Liver (tissue), 8 donors: ENCODE measurements at regions not wholly inside any gene's neighbourhood (a gene's known extent, or its start where the extent isn't known, plus 50 kb on each side); places are given as distances from the start of the nearest gene placed in this dataset.

ENCODE experiments used
- DNase-seq: peaks from one replicate; pipeline ENCODE4 v3.0.0-alpha.2; 2017; ENCODE audit warnings: low spot score
- H3K27ac ChIP-seq, 2 donors: one replicate each; pipeline ENCODE4 v1.7.0; 2013; ENCODE audit warnings: inconsistent platforms in 2 of 2, low read length in 2 of 2, control low read depth in 1 of 2, low read depth in 1 of 2, mild to moderate bottlenecking in 1 of 2
- H3K27me3 ChIP-seq, 4 donors: one replicate each; pipeline versions ENCODE4 v1.6.1 to v1.7.0; 2013; ENCODE audit warnings: low read length in 3 of 4, inconsistent platforms in 1 of 4, mild to moderate bottlenecking in 1 of 4, moderate library complexity in 1 of 4; ENCODE audit not compliant: control insufficient read depth in 4 of 4, insufficient read depth in 4 of 4
- H3K36me3 ChIP-seq, 4 donors: one replicate each; pipeline versions ENCODE4 v1.6.1 to v1.7.0; 2013; ENCODE audit warnings: low read length in 3 of 4, mild to moderate bottlenecking in 3 of 4, low read depth in 1 of 4, moderate library complexity in 1 of 4; ENCODE audit not compliant: control insufficient read depth in 4 of 4, insufficient read depth in 3 of 4
- H3K4me1 ChIP-seq, 4 donors: one replicate each; pipeline versions ENCODE4 v1.6.1 to v1.7.0; 2013; ENCODE audit warnings: low read length in 3 of 4, mild to moderate bottlenecking in 3 of 4, moderate library complexity in 1 of 4; ENCODE audit not compliant: control insufficient read depth in 4 of 4, insufficient read depth in 4 of 4
- H3K4me3 ChIP-seq, 3 donors: one replicate each; pipeline versions ENCODE4 v1.6.1 to v1.7.0; 2013; ENCODE audit warnings: low read length in 3 of 3, control low read depth in 1 of 3, low read depth in 1 of 3, mild to moderate bottlenecking in 1 of 3
- H3K9ac ChIP-seq, 2 donors: one replicate each; pipeline ENCODE4 v1.7.0; 2013; ENCODE audit warnings: low read length in 2 of 2, mild to moderate bottlenecking in 2 of 2, moderate library complexity in 2 of 2, control low read depth in 1 of 2, low read depth in 1 of 2
- H3K9me3 ChIP-seq, 4 donors: one replicate each; pipeline versions ENCODE4 v1.6.1 to v1.7.0; 2013; ENCODE audit warnings: low read length in 3 of 4; ENCODE audit not compliant: control insufficient read depth in 4 of 4
- EGR1 ChIP-seq, 2 donors: IDR thresholded peaks; 2 replicates each; pipeline ENCODE4 v1.6.1; 2016 to 2018; ENCODE audit warnings: antibody characterized with exemption in 2 of 2, low read depth in 2 of 2
- FOXA1 ChIP-seq: IDR thresholded peaks from 2 replicates; pipeline ENCODE4 v1.6.1; 2016; ENCODE audit warnings: antibody characterized with exemption
- FOXA2 ChIP-seq: IDR thresholded peaks from 2 replicates; pipeline ENCODE4 v1.6.1; 2016; ENCODE audit warnings: antibody characterized with exemption
- GABPA ChIP-seq, 2 donors: IDR thresholded peaks in 1 of 2; conservative IDR thresholded peaks in 1 of 2; 2 replicates each; pipeline ENCODE4 v1.6.1; 2016; ENCODE audit warnings: antibody characterized with exemption in 2 of 2, mild to moderate bottlenecking in 1 of 2, moderate library complexity in 1 of 2
- HNF4A ChIP-seq, 2 donors: conservative IDR thresholded peaks; 2 replicates each; pipeline ENCODE4 v1.6.1; 2016; ENCODE audit warnings: antibody characterized with exemption in 2 of 2, mild to moderate bottlenecking in 2 of 2
- HNF4G ChIP-seq: IDR thresholded peaks from 2 replicates; pipeline ENCODE4 v1.6.1; 2016; ENCODE audit warnings: antibody characterized with exemption
- JUND ChIP-seq, 2 donors: IDR thresholded peaks; 2 replicates each; pipeline ENCODE4 v1.6.1; 2016; ENCODE audit warnings: antibody characterized with exemption in 2 of 2
- NR2F2 ChIP-seq: IDR thresholded peaks from 2 replicates; pipeline ENCODE4 v1.6.1; 2016; ENCODE audit warnings: antibody characterized with exemption
- RAD21 ChIP-seq, 2 donors: IDR thresholded peaks; 2 replicates each; pipeline ENCODE4 v1.6.1; 2016; ENCODE audit warnings: antibody characterized with exemption in 2 of 2, mild to moderate bottlenecking in 2 of 2
- RXRA ChIP-seq, 2 donors: IDR thresholded peaks; 2 replicates each; pipeline ENCODE4 v1.6.1; 2017 to 2018; ENCODE audit warnings: antibody characterized with exemption in 2 of 2, mild to moderate bottlenecking in 1 of 2
- SP1 ChIP-seq: IDR thresholded peaks from 2 replicates; pipeline ENCODE4 v1.6.1; 2018; ENCODE audit warnings: antibody characterized with exemption, mild to moderate bottlenecking
- TAF1 ChIP-seq: conservative IDR thresholded peaks from 2 replicates; pipeline ENCODE4 v1.6.1; 2016; ENCODE audit warnings: antibody characterized with exemption, mild to moderate bottlenecking
- YY1 ChIP-seq: IDR thresholded peaks from 2 replicates; pipeline ENCODE4 v1.6.1; 2016; ENCODE audit warnings: antibody characterized with exemption, mild to moderate bottlenecking
- WGBS: extraction: QIAGEN DNeasy Blood & Tissue Kit; methylation state at CpG from one replicate; pipeline ENCODE4 v1.1.7; 2013; 5-methylcytosine and 5-hydroxymethylcytosine counted together
- TF ChIP-seq, protein P1 (sequence below): fragments of 150-350 bp; IDR thresholded peaks from 2 replicates; pipeline ENCODE4 v1.5.1; 2017; ENCODE audit warnings: improper control_type of control experiment, low read depth, low read length; ENCODE audit not compliant: missing input control
- TF ChIP-seq, protein P2 (sequence below): IDR thresholded peaks from 2 replicates; pipeline ENCODE4 v1.6.1; 2016; ENCODE audit warnings: antibody characterized with exemption
- TF ChIP-seq, protein P3 (sequence below): IDR thresholded peaks from 2 replicates; pipeline ENCODE4 v1.6.1; 2016; ENCODE audit warnings: antibody characterized with exemption
- TF ChIP-seq, protein P4 (sequence below): IDR thresholded peaks from 2 replicates; pipeline ENCODE4 v1.6.1; 2016; ENCODE audit warnings: antibody characterized with exemption
- TF ChIP-seq, protein P5 (sequence below): IDR thresholded peaks from 2 replicates; pipeline ENCODE4 v1.6.1; 2016; ENCODE audit warnings: antibody characterized with exemption, mild to moderate bottlenecking
- donor health status: healthy.
- donor health status: healthy.
- donor health status: healthy.
- donor health status: healthy.
- donor health status: healthy.

DNA sequence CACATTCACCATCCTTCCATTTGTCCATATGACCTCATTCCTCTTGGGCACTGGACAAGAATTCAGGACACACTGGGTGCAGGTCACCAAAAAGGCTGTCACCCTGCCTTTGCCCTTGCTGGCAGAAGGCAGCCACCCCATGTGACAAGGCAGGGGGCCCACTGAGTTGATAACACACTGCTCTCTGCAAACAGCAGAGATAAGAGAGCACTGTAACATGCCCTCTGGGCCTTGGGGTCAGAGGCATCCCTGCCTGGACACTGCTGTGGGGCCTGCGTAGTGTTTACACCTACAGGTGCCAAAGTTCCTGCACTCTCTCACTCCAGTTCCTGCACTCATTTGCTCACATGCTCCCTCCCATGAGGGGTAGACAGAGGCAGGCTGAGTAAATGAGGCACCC is 344.7 kb upstream of the TCF4 start:
- no peaks in the 10 kb centered on the region for H3K36me3 ChIP-seq
- no peaks in the 10 kb centered on the region for H3K4me1 ChIP-seq
- H3K9me3 ChIP-seq, result no peaks in the 10 kb centered on the region
- no peak overlapping the region for H3K27ac ChIP-seq
- TF ChIP-seq, protein P1, sequence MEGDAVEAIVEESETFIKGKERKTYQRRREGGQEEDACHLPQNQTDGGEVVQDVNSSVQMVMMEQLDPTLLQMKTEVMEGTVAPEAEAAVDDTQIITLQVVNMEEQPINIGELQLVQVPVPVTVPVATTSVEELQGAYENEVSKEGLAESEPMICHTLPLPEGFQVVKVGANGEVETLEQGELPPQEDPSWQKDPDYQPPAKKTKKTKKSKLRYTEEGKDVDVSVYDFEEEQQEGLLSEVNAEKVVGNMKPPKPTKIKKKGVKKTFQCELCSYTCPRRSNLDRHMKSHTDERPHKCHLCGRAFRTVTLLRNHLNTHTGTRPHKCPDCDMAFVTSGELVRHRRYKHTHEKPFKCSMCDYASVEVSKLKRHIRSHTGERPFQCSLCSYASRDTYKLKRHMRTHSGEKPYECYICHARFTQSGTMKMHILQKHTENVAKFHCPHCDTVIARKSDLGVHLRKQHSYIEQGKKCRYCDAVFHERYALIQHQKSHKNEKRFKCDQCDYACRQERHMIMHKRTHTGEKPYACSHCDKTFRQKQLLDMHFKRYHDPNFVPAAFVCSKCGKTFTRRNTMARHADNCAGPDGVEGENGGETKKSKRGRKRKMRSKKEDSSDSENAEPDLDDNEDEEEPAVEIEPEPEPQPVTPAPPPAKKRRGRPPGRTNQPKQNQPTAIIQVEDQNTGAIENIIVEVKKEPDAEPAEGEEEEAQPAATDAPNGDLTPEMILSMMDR, result no peak
- TF ChIP-seq HNF4A (conservative IDR thresholded peaks at IDR 0.05) (peak; percentile 39 to 67), RXRA (IDR thresholded peaks at IDR 0.05) (peak; percentile 61 to 82)
- DNase-seq, result peak; percentile 43
- 38% methylated on average over 1 of the region's 1 CpG for WGBS
- no peaks in the 10 kb centered on the region for H3K27me3 ChIP-seq
- no peak overlapping the region for H3K4me3 ChIP-seq
- no peak overlapping the region for H3K9ac ChIP-seq

DNA sequence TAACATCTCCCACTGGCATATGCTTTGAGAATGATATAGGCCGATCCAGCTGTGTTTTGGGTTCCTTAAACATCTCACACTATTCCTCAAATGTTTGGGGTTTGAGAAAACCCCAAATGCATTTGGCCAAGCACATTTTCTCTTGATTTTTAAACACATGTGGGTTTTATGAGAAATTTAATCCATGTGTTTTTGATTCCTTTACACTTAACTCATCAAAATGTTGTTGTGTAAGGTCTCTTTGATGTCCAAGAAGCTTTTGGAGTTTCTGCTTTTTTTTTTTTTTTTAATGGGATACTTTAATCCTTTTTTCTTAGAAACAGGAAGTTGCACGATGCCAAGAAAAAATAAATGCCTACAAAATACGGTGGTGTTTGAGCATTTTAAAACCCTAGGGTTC is 339.8 kb upstream of the TCF4 start:
- 72% methylated on average over 3 of the region's 3 CpGs for WGBS
- Histone ChIP-seq H3K4me3 (no peak overlapping the region), H3K9ac (no peak overlapping the region), H3K9me3 (no peaks in the 10 kb centered on the region), H3K27ac (no peak overlapping the region), H3K27me3 (no peaks in the 10 kb centered on the region), H3K36me3 (no peaks in the 10 kb centered on the region), H3K4me1 (no peaks in the 10 kb centered on the region)
- no peak for DNase-seq
- TF ChIP-seq GABPA (IDR thresholded peaks at IDR 0.05 in 1 of 2, conservative IDR thresholded peaks at IDR 0.05 in 1 of 2) (no peak), RXRA (IDR thresholded peaks at IDR 0.05) (no peak), RAD21 (IDR thresholded peaks at IDR 0.05) (no peak), EGR1 (IDR thresholded peaks at IDR 0.05; ENCODE audit: low read depth in 2 of 2) (no peak), FOXA1 (no peak), TAF1 (no peak)
- TF ChIP-seq, protein P2, sequence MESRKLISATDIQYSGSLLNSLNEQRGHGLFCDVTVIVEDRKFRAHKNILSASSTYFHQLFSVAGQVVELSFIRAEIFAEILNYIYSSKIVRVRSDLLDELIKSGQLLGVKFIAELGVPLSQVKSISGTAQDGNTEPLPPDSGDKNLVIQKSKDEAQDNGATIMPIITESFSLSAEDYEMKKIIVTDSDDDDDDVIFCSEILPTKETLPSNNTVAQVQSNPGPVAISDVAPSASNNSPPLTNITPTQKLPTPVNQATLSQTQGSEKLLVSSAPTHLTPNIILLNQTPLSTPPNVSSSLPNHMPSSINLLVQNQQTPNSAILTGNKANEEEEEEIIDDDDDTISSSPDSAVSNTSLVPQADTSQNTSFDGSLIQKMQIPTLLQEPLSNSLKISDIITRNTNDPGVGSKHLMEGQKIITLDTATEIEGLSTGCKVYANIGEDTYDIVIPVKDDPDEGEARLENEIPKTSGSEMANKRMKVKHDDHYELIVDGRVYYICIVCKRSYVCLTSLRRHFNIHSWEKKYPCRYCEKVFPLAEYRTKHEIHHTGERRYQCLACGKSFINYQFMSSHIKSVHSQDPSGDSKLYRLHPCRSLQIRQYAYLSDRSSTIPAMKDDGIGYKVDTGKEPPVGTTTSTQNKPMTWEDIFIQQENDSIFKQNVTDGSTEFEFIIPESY, result no peak

DNA sequence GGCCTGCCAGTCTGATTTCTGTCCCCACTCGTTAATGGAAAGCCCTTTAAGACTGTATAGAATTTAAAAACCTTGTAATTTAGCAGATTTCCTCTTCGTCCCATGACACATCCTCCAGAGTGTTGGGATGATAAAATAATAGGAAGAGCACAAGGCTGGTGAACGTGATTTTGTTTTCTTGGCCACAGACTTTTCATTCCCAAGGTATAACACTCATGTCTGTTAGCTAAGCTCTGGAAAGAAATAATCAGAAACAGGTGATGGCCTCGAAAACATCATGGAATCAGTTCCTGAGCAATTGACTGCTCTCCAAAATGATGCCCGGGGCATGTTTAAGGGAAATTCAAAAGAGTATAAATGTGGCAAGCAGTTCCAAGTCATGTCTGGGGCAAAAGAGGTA is 337.8 kb upstream of the TCF4 start:
- Histone ChIP-seq H3K27me3 (no peaks in the 10 kb centered on the region), H3K9me3 (no peaks in the 10 kb centered on the region), H3K4me1 (no peaks in the 10 kb centered on the region), H3K4me3 (no peak overlapping the region), H3K9ac (no peak overlapping the region), H3K27ac (no peak overlapping the region), H3K36me3 (no peaks in the 10 kb centered on the region)
- 80% methylated on average over 5 of the region's 5 CpGs for WGBS
- no peak for DNase-seq
- TF ChIP-seq RAD21 (IDR thresholded peaks at IDR 0.05), result no peak
- TF ChIP-seq, protein P3, sequence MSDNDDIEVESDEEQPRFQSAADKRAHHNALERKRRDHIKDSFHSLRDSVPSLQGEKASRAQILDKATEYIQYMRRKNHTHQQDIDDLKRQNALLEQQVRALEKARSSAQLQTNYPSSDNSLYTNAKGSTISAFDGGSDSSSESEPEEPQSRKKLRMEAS, result no peak
- no peak for TF ChIP-seq JUND (IDR thresholded peaks at IDR 0.05)
- TF ChIP-seq, protein P1, result no peak
- no peak for TF ChIP-seq NR2F2
- TF ChIP-seq, protein P4, sequence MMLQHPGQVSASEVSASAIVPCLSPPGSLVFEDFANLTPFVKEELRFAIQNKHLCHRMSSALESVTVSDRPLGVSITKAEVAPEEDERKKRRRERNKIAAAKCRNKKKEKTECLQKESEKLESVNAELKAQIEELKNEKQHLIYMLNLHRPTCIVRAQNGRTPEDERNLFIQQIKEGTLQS, result no peak
- no peak for TF ChIP-seq YY1
- TF ChIP-seq, protein P5, sequence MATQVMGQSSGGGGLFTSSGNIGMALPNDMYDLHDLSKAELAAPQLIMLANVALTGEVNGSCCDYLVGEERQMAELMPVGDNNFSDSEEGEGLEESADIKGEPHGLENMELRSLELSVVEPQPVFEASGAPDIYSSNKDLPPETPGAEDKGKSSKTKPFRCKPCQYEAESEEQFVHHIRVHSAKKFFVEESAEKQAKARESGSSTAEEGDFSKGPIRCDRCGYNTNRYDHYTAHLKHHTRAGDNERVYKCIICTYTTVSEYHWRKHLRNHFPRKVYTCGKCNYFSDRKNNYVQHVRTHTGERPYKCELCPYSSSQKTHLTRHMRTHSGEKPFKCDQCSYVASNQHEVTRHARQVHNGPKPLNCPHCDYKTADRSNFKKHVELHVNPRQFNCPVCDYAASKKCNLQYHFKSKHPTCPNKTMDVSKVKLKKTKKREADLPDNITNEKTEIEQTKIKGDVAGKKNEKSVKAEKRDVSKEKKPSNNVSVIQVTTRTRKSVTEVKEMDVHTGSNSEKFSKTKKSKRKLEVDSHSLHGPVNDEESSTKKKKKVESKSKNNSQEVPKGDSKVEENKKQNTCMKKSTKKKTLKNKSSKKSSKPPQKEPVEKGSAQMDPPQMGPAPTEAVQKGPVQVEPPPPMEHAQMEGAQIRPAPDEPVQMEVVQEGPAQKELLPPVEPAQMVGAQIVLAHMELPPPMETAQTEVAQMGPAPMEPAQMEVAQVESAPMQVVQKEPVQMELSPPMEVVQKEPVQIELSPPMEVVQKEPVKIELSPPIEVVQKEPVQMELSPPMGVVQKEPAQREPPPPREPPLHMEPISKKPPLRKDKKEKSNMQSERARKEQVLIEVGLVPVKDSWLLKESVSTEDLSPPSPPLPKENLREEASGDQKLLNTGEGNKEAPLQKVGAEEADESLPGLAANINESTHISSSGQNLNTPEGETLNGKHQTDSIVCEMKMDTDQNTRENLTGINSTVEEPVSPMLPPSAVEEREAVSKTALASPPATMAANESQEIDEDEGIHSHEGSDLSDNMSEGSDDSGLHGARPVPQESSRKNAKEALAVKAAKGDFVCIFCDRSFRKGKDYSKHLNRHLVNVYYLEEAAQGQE, result no peak
- no peak for TF ChIP-seq FOXA2
- no peak for TF ChIP-seq RXRA (IDR thresholded peaks at IDR 0.05)
- TF ChIP-seq GABPA (IDR thresholded peaks at IDR 0.05 in 1 of 2, conservative IDR thresholded peaks at IDR 0.05 in 1 of 2), result no peak
- no peak for TF ChIP-seq TAF1
- TF ChIP-seq EGR1 (IDR thresholded peaks at IDR 0.05; ENCODE audit: low read depth in 2 of 2), result no peak
- no peak for TF ChIP-seq HNF4G
- TF ChIP-seq SP1, result no peak
